ENCODE measurements at regions not wholly inside any gene's neighbourhood (a gene's known extent, or its start where the extent isn't known, plus 50 kb on each side); places are given as distances from the start of the nearest gene placed in this dataset.
"Not testable (repeated sequence)": the region's sequence is repeated elsewhere in the genome, so short reads cannot be mapped to it uniquely, and the experiment has no call there.

- no peaks in the 10 kb centered on the region for H3K36me3 ChIP-seq (ENCODE audit: control insufficient read depth, insufficient read depth, low read length)
- 79% methylated on average over 7 of the region's 7 CpGs for WGBS (ENCODE audit: insufficient coverage)
- H3K27ac ChIP-seq (ENCODE audit: low read length), result no peak overlapping the region
- no peaks in the 10 kb centered on the region for H3K27me3 ChIP-seq (ENCODE audit: control insufficient read depth, insufficient read depth, low read length)
- peaks cover 13% of the 10 kb centered on the region for H3K9me3 ChIP-seq (replicated peaks; ENCODE audit: control insufficient read depth, low read depth, low read length)
- H3K4me1 ChIP-seq (ENCODE audit: control insufficient read depth, insufficient read depth, low read length), result no peaks in the 10 kb centered on the region
- no peak for DNase-seq
- no peak overlapping the region for H3K4me3 ChIP-seq (ENCODE audit: low read length)
Observed at GRCh38 chrX:1060562-1060960, 151.9 kb downstream of the CRLF2 start.

- Histone ChIP-seq H3K27me3 (ENCODE audit: control insufficient read depth, insufficient read depth, low read length) (no peaks in the 10 kb centered on the region), H3K36me3 (ENCODE audit: control insufficient read depth, insufficient read depth, low read length) (no peaks in the 10 kb centered on the region), H3K4me3 (ENCODE audit: low read length) (no peak overlapping the region), H3K27ac (ENCODE audit: low read length) (no peak overlapping the region), H3K4me1 (ENCODE audit: control insufficient read depth, insufficient read depth, low read length) (no peaks in the 10 kb centered on the region), H3K9me3 (replicated peaks; ENCODE audit: control insufficient read depth, low read depth, low read length) (peaks cover 13% of the 10 kb centered on the region)
- DNase-seq, result no peak
- 87% methylated on average over 25 of the region's 34 CpGs for WGBS (ENCODE audit: insufficient coverage)
Observed at GRCh38 chrX:1059576-1060561, 152.6 kb downstream of the CRLF2 start.

GRCh38 chrX:1053600-1053999 is 158.8 kb downstream of the CRLF2 start:
- H3K4me3 ChIP-seq (ENCODE audit: low read length); DNase-seq; H3K36me3 ChIP-seq (ENCODE audit: control insufficient read depth, insufficient read depth, low read length); H3K27ac ChIP-seq (ENCODE audit: low read length); H3K4me1 ChIP-seq (ENCODE audit: control insufficient read depth, insufficient read depth, low read length); H3K27me3 ChIP-seq (ENCODE audit: control insufficient read depth, insufficient read depth, low read length): not testable (repeated sequence)
- H3K9me3 ChIP-seq (replicated peaks; ENCODE audit: control insufficient read depth, low read depth, low read length), result peaks cover 23% of the 10 kb centered on the region
- WGBS (ENCODE audit: insufficient coverage), result 100% methylated on average over 1 of the region's 2 CpGs

GRCh38 chrX:1053072-1053471 is 159.4 kb downstream of the CRLF2 start:
- 100% methylated on average over 1 of the region's 2 CpGs for WGBS (ENCODE audit: insufficient coverage)
- H3K27ac ChIP-seq (ENCODE audit: low read length), result no peak overlapping the region
- no peaks in the 10 kb centered on the region for H3K27me3 ChIP-seq (ENCODE audit: control insufficient read depth, insufficient read depth, low read length)
- H3K4me3 ChIP-seq (ENCODE audit: low read length), result no peak overlapping the region
- H3K9me3 ChIP-seq (replicated peaks; ENCODE audit: control insufficient read depth, low read depth, low read length), result peaks cover 23% of the 10 kb centered on the region
- no peaks in the 10 kb centered on the region for H3K4me1 ChIP-seq (ENCODE audit: control insufficient read depth, insufficient read depth, low read length)
- no peak for DNase-seq
- no peaks in the 10 kb centered on the region for H3K36me3 ChIP-seq (ENCODE audit: control insufficient read depth, insufficient read depth, low read length)

GRCh38 chrX:1052021-1052420 is 160.4 kb downstream of the CRLF2 start:
- Histone ChIP-seq H3K9me3 (replicated peaks; ENCODE audit: control insufficient read depth, low read depth, low read length) (peaks cover 23% of the 10 kb centered on the region), H3K36me3 (ENCODE audit: control insufficient read depth, insufficient read depth, low read length) (no peaks in the 10 kb centered on the region), H3K4me3 (ENCODE audit: low read length) (no peak overlapping the region), H3K27ac (ENCODE audit: low read length) (no peak overlapping the region), H3K27me3 (ENCODE audit: control insufficient read depth, insufficient read depth, low read length) (no peaks in the 10 kb centered on the region), H3K4me1 (ENCODE audit: control insufficient read depth, insufficient read depth, low read length) (no peaks in the 10 kb centered on the region)
- DNase-seq, result no peak
- no CpG with 5 or more reads among the region's 3 CpGs for WGBS (ENCODE audit: insufficient coverage)

- Histone ChIP-seq H3K27ac (ENCODE audit: low read length) (no peak overlapping the region), H3K4me3 (ENCODE audit: low read length) (no peak overlapping the region), H3K9me3 (replicated peaks; ENCODE audit: control insufficient read depth, low read depth, low read length) (peaks cover 23% of the 10 kb centered on the region), H3K4me1 (ENCODE audit: control insufficient read depth, insufficient read depth, low read length) (no peaks in the 10 kb centered on the region), H3K36me3 (ENCODE audit: control insufficient read depth, insufficient read depth, low read length) (no peaks in the 10 kb centered on the region), H3K27me3 (ENCODE audit: control insufficient read depth, insufficient read depth, low read length) (no peaks in the 10 kb centered on the region)
- no CpG with 5 or more reads among the region's 1 CpG for WGBS (ENCODE audit: insufficient coverage)
- DNase-seq, result no peak
Observed at GRCh38 chrX:1051421-1051820, 161.0 kb downstream of the CRLF2 start.

- Histone ChIP-seq H3K4me3 (ENCODE audit: low read length) (no peak overlapping the region), H3K36me3 (ENCODE audit: control insufficient read depth, insufficient read depth, low read length) (no peaks in the 10 kb centered on the region), H3K9me3 (replicated peaks; ENCODE audit: control insufficient read depth, low read depth, low read length) (peaks cover 12% of the 10 kb centered on the region), H3K4me1 (ENCODE audit: control insufficient read depth, insufficient read depth, low read length) (no peaks in the 10 kb centered on the region), H3K27me3 (ENCODE audit: control insufficient read depth, insufficient read depth, low read length) (no peaks in the 10 kb centered on the region), H3K27ac (ENCODE audit: low read length) (no peak overlapping the region)
- WGBS (ENCODE audit: insufficient coverage), result 100% methylated on average over 5 of the region's 9 CpGs
- DNase-seq, result no peak
Observed at GRCh38 chrX:1045680-1046314, 166.7 kb downstream of the CRLF2 start.

- WGBS (ENCODE audit: insufficient coverage), result 46% methylated on average over 6 of the region's 11 CpGs
- no peak overlapping the region for H3K4me3 ChIP-seq (ENCODE audit: low read length)
- no peak for DNase-seq
- no peaks in the 10 kb centered on the region for H3K27me3 ChIP-seq (ENCODE audit: control insufficient read depth, insufficient read depth, low read length)
- H3K4me1 ChIP-seq (ENCODE audit: control insufficient read depth, insufficient read depth, low read length), result no peaks in the 10 kb centered on the region
- no peak overlapping the region for H3K27ac ChIP-seq (ENCODE audit: low read length)
- H3K36me3 ChIP-seq (ENCODE audit: control insufficient read depth, insufficient read depth, low read length), result no peaks in the 10 kb centered on the region
- H3K9me3 ChIP-seq (replicated peaks; ENCODE audit: control insufficient read depth, low read depth, low read length), result peaks cover 11% of the 10 kb centered on the region
Observed at GRCh38 chrX:1041091-1041490, 171.4 kb downstream of the CRLF2 start.

GRCh38 chrX:1035931-1036330 is 176.5 kb downstream of the CRLF2 start:
- not testable (repeated sequence) for H3K27me3 ChIP-seq (ENCODE audit: control insufficient read depth, insufficient read depth, low read length); DNase-seq; H3K4me3 ChIP-seq (ENCODE audit: low read length); H3K36me3 ChIP-seq (ENCODE audit: control insufficient read depth, insufficient read depth, low read length); H3K9me3 ChIP-seq (replicated peaks; ENCODE audit: control insufficient read depth, low read depth, low read length); H3K27ac ChIP-seq (ENCODE audit: low read length); H3K4me1 ChIP-seq (ENCODE audit: control insufficient read depth, insufficient read depth, low read length)
- WGBS (ENCODE audit: insufficient coverage), result 79% methylated on average over 7 of the region's 14 CpGs

GRCh38 chrX:1035206-1035605 is 177.2 kb downstream of the CRLF2 start:
- DNase-seq, result no peak
- Histone ChIP-seq H3K27ac (ENCODE audit: low read length) (no peak overlapping the region), H3K4me3 (ENCODE audit: low read length) (no peak overlapping the region), H3K4me1 (ENCODE audit: control insufficient read depth, insufficient read depth, low read length) (no peaks in the 10 kb centered on the region), H3K27me3 (ENCODE audit: control insufficient read depth, insufficient read depth, low read length) (no peaks in the 10 kb centered on the region), H3K9me3 (replicated peaks; ENCODE audit: control insufficient read depth, low read depth, low read length) (peaks cover 2% of the 10 kb centered on the region), H3K36me3 (ENCODE audit: control insufficient read depth, insufficient read depth, low read length) (no peaks in the 10 kb centered on the region)
- 50% methylated on average over 16 of the region's 19 CpGs for WGBS (ENCODE audit: insufficient coverage)

Data from muscle of leg (tissue), 3 donors.